Iris pigment epithelial cell (primary cell): ENCODE measurements at regions not wholly inside any gene's neighbourhood (a gene's known extent, or its start where the extent isn't known, plus 50 kb on each side); places are given as distances from the start of the nearest gene placed in this dataset.

Source experiments
- DNase-seq: peaks from one replicate; pipeline ENCODE4 v3.0.0-alpha.2; 2011; ENCODE audit warnings: low read depth

- DNase-seq = peak; percentile 67
Observed at GRCh38 chr12:65597527-65597926, 226.8 kb upstream of the HMGA2 start.

GRCh38 chr12:65598688-65599087 lies 225.6 kb upstream of the HMGA2 start:
- DNase-seq = no peak

GRCh38 chr12:65602253-65602609 lies 222.1 kb upstream of the HMGA2 start:
- no peak for DNase-seq

GRCh38 chr12:65602610-65603295 lies 221.5 kb upstream of the HMGA2 start:
- DNase-seq = peak; percentile 98

GRCh38 chr12:65603438-65604351 lies 220.6 kb upstream of the HMGA2 start:
- peak; percentile 96 for DNase-seq

- DNase-seq = peak; percentile 48
Observed at GRCh38 chr12:65605019-65605418, 219.3 kb upstream of the HMGA2 start.

GRCh38 chr12:65606008-65606766 lies 218.1 kb upstream of the HMGA2 start:
- no peak for DNase-seq

GRCh38 chr12:65607401-65607841 lies 216.9 kb upstream of the HMGA2 start:
- no peak for DNase-seq

GRCh38 chr12:65608319-65608916 lies 215.9 kb upstream of the HMGA2 start:
- peak; percentile 78 for DNase-seq

GRCh38 chr12:65609359-65609771 lies 214.9 kb upstream of the HMGA2 start:
- DNase-seq = peak; percentile 92

- DNase-seq = no peak
Observed at GRCh38 chr12:65611396-65611795, 212.9 kb upstream of the HMGA2 start.

GRCh38 chr12:65612440-65612839 lies 211.8 kb upstream of the HMGA2 start:
- DNase-seq = peak; percentile 71

GRCh38 chr12:65613692-65614091 lies 210.6 kb upstream of the HMGA2 start:
- DNase-seq = peak; percentile 44

- DNase-seq = no peak
Observed at GRCh38 chr12:65614259-65614889, 209.9 kb upstream of the HMGA2 start.

- peak; percentile 95 for DNase-seq
Observed at GRCh38 chr12:65615118-65615517, 209.2 kb upstream of the HMGA2 start.

- no peak for DNase-seq
Observed at GRCh38 chr12:65616022-65616421, 208.3 kb upstream of the HMGA2 start.

GRCh38 chr12:65618588-65618987 lies 205.7 kb upstream of the HMGA2 start:
- no peak for DNase-seq

GRCh38 chr12:65619018-65619417 lies 205.3 kb upstream of the HMGA2 start:
- no peak for DNase-seq

- DNase-seq = no peak
Observed at GRCh38 chr12:65620046-65620445, 204.2 kb upstream of the HMGA2 start.

GRCh38 chr12:65622056-65622455 lies 202.2 kb upstream of the HMGA2 start:
- DNase-seq = no peak

- DNase-seq = no peak
Observed at GRCh38 chr12:65623507-65623906, 200.8 kb upstream of the HMGA2 start.
